Keratinocyte (primary cell): ENCODE measurements at regions not wholly inside any gene's neighbourhood (a gene's known extent, or its start where the extent isn't known, plus 50 kb on each side); places are given as distances from the start of the nearest gene placed in this dataset.

Source experiments
- DNase-seq: peaks from one replicate; pipeline ENCODE4 v3.0.0-alpha.2; 2011; ENCODE audit warnings: low read depth, missing footprints, low spot score
- FAIRE-seq: peaks from 2 replicates; lab custom pipeline; 2011; peaks lifted over from hg19 to GRCh38; lab: Jason Lieb, UNC
- H2AFZ ChIP-seq: 2 replicates; pipeline ENCODE4 v1.6.0; 2012; ENCODE audit warnings: low read length, control low read depth, inconsistent platforms; ENCODE audit not compliant: control insufficient read depth
- H3K27ac ChIP-seq: 2 replicates; pipeline ENCODE4 v1.5.1; 2011; ENCODE audit warnings: low read length; ENCODE audit not compliant: control insufficient read depth, insufficient read depth
- H3K27me3 ChIP-seq: 3 replicates; pipeline ENCODE4 v1.6.0; 2011; ENCODE audit warnings: low read length; ENCODE audit not compliant: control insufficient read depth, insufficient read depth; ENCODE audit errors: extremely low read depth
- H3K36me3 ChIP-seq, 2 experiments: 2 replicates in 1 of 2; 3 replicates in 1 of 2; pipeline ENCODE4 v1.5.1; 2011; ENCODE audit warnings: low read length in 2 of 2, mild to moderate bottlenecking in 1 of 2; ENCODE audit not compliant: control insufficient read depth in 2 of 2, insufficient read depth in 2 of 2; ENCODE audit errors: extremely low read depth in 1 of 2
- H3K4me1 ChIP-seq: 3 replicates; pipeline ENCODE4 v1.5.1; 2011; ENCODE audit warnings: low read length; ENCODE audit not compliant: control insufficient read depth, insufficient read depth; ENCODE audit errors: extremely low read depth
- H3K4me2 ChIP-seq: 3 replicates; pipeline ENCODE4 v1.6.0; 2011; ENCODE audit warnings: low read depth, low read length; ENCODE audit not compliant: control insufficient read depth, insufficient read depth; ENCODE audit errors: extremely low read depth
- H3K4me3 ChIP-seq, 3 experiments: fragments of 200-600 bp in 1 of 3; sonication (generic) in 1 of 3; 2 replicates in 2 of 3; 3 replicates in 1 of 3; pipeline ENCODE4 v1.5.1; 2011 to 2016; ENCODE audit warnings: low read length in 3 of 3, mild to moderate bottlenecking in 3 of 3, control low read depth in 2 of 3, inconsistent platforms in 1 of 3, low read depth in 1 of 3, mixed read lengths in 1 of 3, mixed run types in 1 of 3, moderate library complexity in 1 of 3; ENCODE audit not compliant: control insufficient read depth in 2 of 3, insufficient read depth in 2 of 3; ENCODE audit errors: extremely low read depth in 1 of 3
- H3K79me2 ChIP-seq: 2 replicates; pipeline ENCODE4 v1.6.0; 2012; ENCODE audit warnings: low read length; ENCODE audit not compliant: control insufficient read depth, insufficient read depth
- H3K9ac ChIP-seq: 3 replicates; pipeline ENCODE4 v1.6.0; 2011; ENCODE audit warnings: low read length; ENCODE audit not compliant: control insufficient read depth, insufficient read depth; ENCODE audit errors: extremely low read depth
- H3K9me1 ChIP-seq: 3 replicates; pipeline ENCODE4 v1.6.0; 2011; ENCODE audit warnings: low read length; ENCODE audit not compliant: control insufficient read depth, insufficient read depth; ENCODE audit errors: extremely low read depth
- H3K9me3 ChIP-seq: 2 replicates; pipeline ENCODE4 v1.5.1; 2012; ENCODE audit warnings: low read depth, low read length; ENCODE audit not compliant: control insufficient read depth
- H4K20me1 ChIP-seq: 3 replicates; pipeline ENCODE4 v1.6.0; 2011; ENCODE audit warnings: low read length; ENCODE audit not compliant: control insufficient read depth, insufficient read depth; ENCODE audit errors: extremely low read depth
- CTCF ChIP-seq, 3 experiments: IDR thresholded peaks in 1 of 3; conservative IDR thresholded peaks in 1 of 3; optimal IDR thresholded peaks in 1 of 3; 2 replicates in 2 of 3; 3 replicates in 1 of 3; pipeline versions ENCODE3 to v1.5.1; 2011; ENCODE audit warnings: low read length in 3 of 3, mild to moderate bottlenecking in 3 of 3, moderate library complexity in 2 of 3, control low read depth in 1 of 3, inconsistent platforms in 1 of 3; ENCODE audit not compliant: insufficient read depth in 2 of 3; ENCODE audit errors: extremely low read depth in 1 of 3
- EZH2 ChIP-seq: IDR thresholded peaks from one replicate; pipeline ENCODE4 v1.6.1; 2012; ENCODE audit warnings: inconsistent platforms, mild to moderate bottlenecking, low read length, moderate library complexity
- dilution Hi-C: fragments of 300-500 bp; cut with MboI; formaldehyde crosslinking; loops from one replicate; pipeline ENCODE4 v1.7.0; 2020; ENCODE audit warnings: low sequenced_read_pairs; ENCODE audit not compliant: extremely low pct_ligation_motif_present

- TF ChIP-seq CTCF (optimal IDR thresholded peaks at IDR 0.05 in 1 of 3, IDR thresholded peaks at IDR 0.05 in 1 of 3, conservative IDR thresholded peaks at IDR 0.05 in 1 of 3; ENCODE audit: extremely low read depth in 1 of 3, insufficient read depth in 2 of 3, low read length in 3 of 3) (no peak), EZH2 (no peak)
- Histone ChIP-seq H3K9ac (no peak overlapping the region), H2AFZ (no peak overlapping the region), H3K36me3 (no peaks in the 10 kb centered on the region), H3K27ac (no peak overlapping the region), H3K4me2 (no peak overlapping the region), H3K9me3 (no peaks in the 10 kb centered on the region), H3K4me3 (no peak overlapping the region), H4K20me1 (no peaks in the 10 kb centered on the region), H3K27me3 (no peaks in the 10 kb centered on the region), H3K9me1 (no peaks in the 10 kb centered on the region), H3K79me2 (no peaks in the 10 kb centered on the region), H3K4me1 (no peaks in the 10 kb centered on the region)
- no peak for DNase-seq
- dilution Hi-C loops: no loop called here
- no peak for FAIRE-seq
Observed at GRCh38 chr6:115854866-115855665, 205.6 kb downstream of the FRK start.

- Histone ChIP-seq H3K9me1 (no peaks in the 10 kb centered on the region), H2AFZ (no peak overlapping the region), H3K79me2 (no peaks in the 10 kb centered on the region), H3K27ac (no peak overlapping the region), H3K9ac (no peak overlapping the region), H3K4me2 (no peak overlapping the region), H3K4me3 (no peak overlapping the region), H3K4me1 (no peaks in the 10 kb centered on the region), H3K9me3 (no peaks in the 10 kb centered on the region), H4K20me1 (no peaks in the 10 kb centered on the region), H3K36me3 (no peaks in the 10 kb centered on the region), H3K27me3 (no peaks in the 10 kb centered on the region)
- FAIRE-seq (no peak), DNase-seq (no peak)
- no peak for TF ChIP-seq CTCF (optimal IDR thresholded peaks at IDR 0.05 in 1 of 3, IDR thresholded peaks at IDR 0.05 in 1 of 3, conservative IDR thresholded peaks at IDR 0.05 in 1 of 3; ENCODE audit: extremely low read depth in 1 of 3, insufficient read depth in 2 of 3, low read length in 3 of 3)
- TF ChIP-seq EZH2: no peak
- dilution Hi-C loops: no loop called here
Observed at GRCh38 chr6:115847671-115848070, 213.0 kb downstream of the FRK start.
